Transverse colon (tissue), 4 donors: ENCODE measurements at regions not wholly inside any gene's neighbourhood (a gene's known extent, or its start where the extent isn't known, plus 50 kb on each side); places are given as distances from the start of the nearest gene placed in this dataset.

Experiments used
- DNase-seq: peaks from one replicate; pipeline ENCODE4 v3.0.0-alpha.2; 2019
- H3K27ac ChIP-seq, 4 donors: fragments of 200-600 bp; sonication (generic); 2 replicates each; pipeline ENCODE4 v1.5.1; 2016 to 2018; ENCODE audit warnings: inconsistent platforms in 4 of 4
- H3K27me3 ChIP-seq: fragments of 200-600 bp; sonication (generic); 2 replicates; pipeline ENCODE4 v1.5.1; 2017; ENCODE audit warnings: inconsistent platforms
- H3K36me3 ChIP-seq, 4 donors: fragments of 200-600 bp; sonication (generic); 2 replicates each; pipeline ENCODE4 v1.5.1; 2017 to 2019; ENCODE audit warnings: inconsistent platforms in 4 of 4
- H3K4me1 ChIP-seq, 4 donors: fragments of 200-600 bp; sonication (generic); 2 replicates each; pipeline ENCODE4 v1.5.1; 2017 to 2020; ENCODE audit warnings: inconsistent platforms in 4 of 4
- H3K4me3 ChIP-seq, 4 donors: fragments of 200-600 bp; sonication (generic); 1 replicate in 1 of 4; 2 replicates in 3 of 4; pipeline versions ENCODE4 v1.5.1 to v1.6.1; 2017 to 2019; ENCODE audit warnings: inconsistent platforms in 4 of 4
- H3K9me3 ChIP-seq, 2 donors: fragments of 200-600 bp; sonication (generic); 2 replicates each; pipeline ENCODE4 v1.5.1; 2017 to 2019; ENCODE audit warnings: inconsistent platforms in 2 of 2
- CTCF ChIP-seq, 5 experiments: fragments of 200-600 bp in 3 of 5; fragments of 450-650 bp in 2 of 5; sonication (generic) in 3 of 5; IDR thresholded peaks; 1 replicate in 2 of 5; 2 replicates in 3 of 5; pipeline ENCODE4 v1.5.1; 2016 to 2017; ENCODE audit warnings: antibody characterized with exemption in 5 of 5, inconsistent platforms in 3 of 5, mild to moderate bottlenecking in 2 of 5, moderate library complexity in 1 of 5
- EP300 ChIP-seq: sonication (generic); formaldehyde crosslinking; IDR thresholded peaks from one replicate; pipeline ENCODE4 v1.6.1; 2017; ENCODE audit warnings: antibody characterized with exemption, low read depth
- POLR2A ChIP-seq: fragments of 450-650 bp; IDR thresholded peaks from one replicate; pipeline ENCODE4 v1.6.1; 2016; ENCODE audit warnings: antibody characterized with exemption, mild to moderate bottlenecking, moderate library complexity
- POLR2AphosphoS5 ChIP-seq, 3 donors: sonication (generic); formaldehyde crosslinking; IDR thresholded peaks; one replicate each; pipeline ENCODE4 v1.6.1; 2016; ENCODE audit warnings: antibody characterized with exemption in 3 of 3
- WGBS, 2 donors: methylation state at CpG; one replicate each; pipeline ENCODE4 v1.1.5; 2018; ENCODE audit warnings: low coverage in 1 of 2; 5-methylcytosine and 5-hydroxymethylcytosine counted together
- in situ Hi-C, 4 donors: fragments of 200-750 bp; cut with MboI; loops; one replicate each; pipeline versions ENCODE4 v1.15.0 to v1.15.1; 2017; ENCODE audit warnings: low sequenced_read_pairs in 3 of 4, low pct_ligation_motif_present in 1 of 4, low pct_unique_long_range_greater_than_20kb in 1 of 4
- intact Hi-C: fragments of 100-400 bp; cut with DNase I; formaldehyde crosslinking; loops from one replicate; pipeline ENCODE4 v1.15.1; 2023; ENCODE audit warnings: low total_unique reads

DNA sequence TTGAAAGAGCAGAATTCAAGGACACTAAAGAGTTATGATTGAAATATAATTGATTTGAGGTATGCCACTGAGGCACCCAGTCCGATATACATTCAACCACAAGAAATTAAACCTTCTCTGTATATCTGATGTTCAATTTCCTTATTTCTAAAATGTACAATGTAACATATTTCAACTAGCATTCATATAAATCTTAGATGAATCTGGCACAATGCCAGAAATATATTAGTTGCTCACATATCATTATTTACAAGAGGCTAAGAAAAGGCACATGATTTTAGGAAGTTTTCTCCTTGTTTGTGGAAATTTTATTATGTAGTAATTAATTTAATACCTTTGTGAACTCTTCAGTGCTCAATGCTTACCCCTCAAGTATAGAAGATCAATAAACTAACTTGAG lies 532.3 kb downstream of the KCNA4 start:
- DNase-seq: no peak
- no peak overlapping the region for H3K4me3 ChIP-seq
- intact Hi-C loops: no loop called here
- H3K4me1 ChIP-seq: no peaks in the 10 kb centered on the region
- no peaks in the 10 kb centered on the region for H3K27me3 ChIP-seq
- in situ Hi-C loops: no loop called here
- H3K9me3 ChIP-seq: no peaks in the 10 kb centered on the region
- H3K36me3 ChIP-seq: no peaks in the 10 kb centered on the region
- no peak for TF ChIP-seq POLR2A
- no peak for TF ChIP-seq CTCF (IDR thresholded peaks at IDR 0.05)
- no peak for TF ChIP-seq EP300
- TF ChIP-seq POLR2AphosphoS5 (IDR thresholded peaks at IDR 0.05): no peak
- 78 to 86% methylated on average over 1 of the region's 1 CpG for WGBS, 2 donors
- H3K27ac ChIP-seq: no peak overlapping the region

GRCh38 chr11:29483831-29484230 lies 533.0 kb downstream of the KCNA4 start:
- Histone ChIP-seq H3K27ac (no peak overlapping the region), H3K4me3 (no peak overlapping the region), H3K9me3 (no peaks in the 10 kb centered on the region), H3K4me1 (no peaks in the 10 kb centered on the region), H3K36me3 (no peaks in the 10 kb centered on the region), H3K27me3 (no peaks in the 10 kb centered on the region)
- intact Hi-C loops: no loop called here
- WGBS, 2 donors: 83 to 87% methylated on average over 2 of the region's 2 CpGs
- TF ChIP-seq CTCF (IDR thresholded peaks at IDR 0.05) (no peak), POLR2A (no peak), EP300 (no peak), POLR2AphosphoS5 (IDR thresholded peaks at IDR 0.05) (no peak)
- in situ Hi-C loops: no loop called here
- no peak for DNase-seq

DNA sequence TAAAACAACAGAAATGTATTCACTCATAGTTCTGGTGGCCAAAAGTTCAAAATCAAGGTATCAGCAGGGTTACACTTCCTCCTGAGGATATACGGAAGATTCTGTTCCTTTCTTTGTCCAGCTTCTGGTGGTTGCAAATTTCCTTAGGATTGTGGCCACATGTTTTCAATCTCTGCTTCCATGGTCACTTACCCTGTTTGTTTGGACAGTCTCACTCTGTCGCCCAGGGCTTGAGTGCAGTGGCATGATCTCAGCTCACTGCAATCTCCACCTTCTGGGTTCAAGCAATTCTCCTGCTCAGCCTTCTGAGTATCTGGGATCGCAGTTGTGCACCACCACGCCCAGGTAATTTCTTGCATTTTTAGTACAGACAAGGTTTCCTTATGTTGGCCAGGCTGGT lies 534.3 kb downstream of the KCNA4 start:
- in situ Hi-C loops: no loop called here
- no peaks in the 10 kb centered on the region for H3K36me3 ChIP-seq
- 78 to 81% methylated on average over 4 of the region's 4 CpGs for WGBS, 2 donors
- no peaks in the 10 kb centered on the region for H3K4me1 ChIP-seq
- no peak for DNase-seq
- no peak overlapping the region for H3K4me3 ChIP-seq
- TF ChIP-seq POLR2A: no peak
- no peak for TF ChIP-seq EP300
- no peak for TF ChIP-seq POLR2AphosphoS5 (IDR thresholded peaks at IDR 0.05)
- no peak for TF ChIP-seq CTCF (IDR thresholded peaks at IDR 0.05)
- no peak overlapping the region for H3K27ac ChIP-seq
- intact Hi-C loops: no loop called here
- no peaks in the 10 kb centered on the region for H3K9me3 ChIP-seq
- H3K27me3 ChIP-seq: no peaks in the 10 kb centered on the region

GRCh38 chr11:29481738-29482137 lies 535.1 kb downstream of the KCNA4 start:
- Histone ChIP-seq H3K4me1 (no peaks in the 10 kb centered on the region), H3K9me3 (peaks cover 0 to 4% of the 10 kb centered on the region in 2 donors), H3K27me3 (no peaks in the 10 kb centered on the region), H3K36me3 (no peaks in the 10 kb centered on the region), H3K4me3 (no peak overlapping the region), H3K27ac (no peak overlapping the region)
- 56 to 66% methylated on average over 1 to 2 of the region's 2 CpGs for WGBS, 2 donors
- intact Hi-C loops: no loop called here
- in situ Hi-C loops: no loop called here
- TF ChIP-seq CTCF (IDR thresholded peaks at IDR 0.05): no peak
- TF ChIP-seq POLR2AphosphoS5 (IDR thresholded peaks at IDR 0.05): no peak
- TF ChIP-seq EP300: no peak
- no peak for TF ChIP-seq POLR2A
- no peak for DNase-seq
